HepG2 (cell line): ENCODE measurements at regions not wholly inside any gene's neighbourhood (a gene's known extent, or its start where the extent isn't known, plus 50 kb on each side); places are given as distances from the start of the nearest gene placed in this dataset.

Experiments
- ATAC-seq: fragments of 200-7000 bp; cut with Tn5 transposase; 3 replicates; pipeline ENCODE4 v1.9.1; 2020; ENCODE audit warnings: mild to moderate bottlenecking, moderate library complexity
- BruUV-seq: library from RNA; stranded (reverse); fragments of 400-500 nt; replicated peaks from 2 replicates; lab custom pipeline; 2021; lab: Mats Ljungman, UMichigan
- CTCF ChIA-PET: fragments of 300-600 bp; formaldehyde crosslinking; extraction: SDS; loops from one replicate; lab custom pipeline; 2021; ENCODE audit warnings: low total read pairs, inconsistent platforms, low intra/inter-chr PET ratio; lab: Yijun Ruan, JAX
- POLR2A ChIA-PET: fragments of 350-600 bp; sonication (Branson Sonifier 250); formaldehyde crosslinking; loops from one replicate; lab custom pipeline; 2020; ENCODE audit warnings: antibody characterized with exemption, inconsistent platforms; lab: Yijun Ruan, JAX
- DNase-seq: peaks from one replicate; pipeline ENCODE4 v3.0.0-alpha.2; 2015; ENCODE audit warnings: low spot score
- FAIRE-seq: peaks from 3 replicates; lab custom pipeline; 2011; peaks lifted over from hg19 to GRCh38; lab: Jason Lieb, UNC
- H2AFZ ChIP-seq: one replicate; pipeline ENCODE4 v1.6.1; 2011; ENCODE audit warnings: low read length, inconsistent platforms
- H3K27ac ChIP-seq: fragments of 300-600 bp; 3 replicates; pipeline ENCODE4 v1.8.0; 2011; ENCODE audit warnings: mixed run types, mild to moderate bottlenecking, mixed read lengths, low read length, inconsistent platforms; ENCODE audit not compliant: insufficient read depth; ENCODE audit errors: extremely low read length
- H3K27me3 ChIP-seq, 2 experiments: fragments of 200-600 bp in 1 of 2; 2 replicates in 1 of 2; 3 replicates in 1 of 2; pipeline versions ENCODE4 v1.6.0 to v1.8.0; 2011; ENCODE audit warnings: low read length in 2 of 2, mild to moderate bottlenecking in 2 of 2, moderate library complexity in 2 of 2, inconsistent platforms in 1 of 2; ENCODE audit not compliant: insufficient read depth in 2 of 2, control insufficient read depth in 1 of 2
- H3K36me3 ChIP-seq, 2 experiments: fragments of 200-600 bp in 1 of 2; replicated peaks in 1 of 2; 2 replicates in 1 of 2; 3 replicates in 1 of 2; pipeline versions ENCODE4 v1.5.1 to v1.8.0; 2011; ENCODE audit warnings: low read length in 2 of 2, inconsistent platforms in 1 of 2; ENCODE audit not compliant: insufficient read depth in 2 of 2, control insufficient read depth in 1 of 2
- H3K4me1 ChIP-seq: 2 replicates; pipeline ENCODE4 v1.5.1; 2012; ENCODE audit warnings: low read length, inconsistent platforms; ENCODE audit not compliant: insufficient read depth
- H3K4me2 ChIP-seq: 2 replicates; pipeline ENCODE4 v1.6.0; 2011; ENCODE audit warnings: low read depth, low read length, inconsistent platforms
- H3K4me3 ChIP-seq, 3 experiments: fragments of 200-600 bp in 1 of 3; sonication (generic), shearing (Covaris generic) in 1 of 3; replicated peaks in 1 of 3; 2 replicates each; pipeline ENCODE4 v1.5.1; 2011 to 2016; ENCODE audit warnings: low read length in 3 of 3, inconsistent platforms in 2 of 3, low read depth in 2 of 3, mild to moderate bottlenecking in 2 of 3, control low read depth in 1 of 3, mixed read lengths in 1 of 3; ENCODE audit not compliant: insufficient read depth in 1 of 3
- H3K79me2 ChIP-seq: one replicate; pipeline ENCODE4 v1.6.1; 2011; ENCODE audit warnings: low read length, inconsistent platforms; ENCODE audit not compliant: insufficient read depth
- H3K9ac ChIP-seq: 2 replicates; pipeline ENCODE4 v1.6.0; 2011; ENCODE audit warnings: mild to moderate bottlenecking, low read depth, low read length, inconsistent platforms; ENCODE audit not compliant: insufficient read depth
- H3K9me3 ChIP-seq: 2 replicates; pipeline ENCODE4 v1.5.1; 2012; ENCODE audit warnings: mild to moderate bottlenecking, low read length
- H4K20me1 ChIP-seq: 2 replicates; pipeline ENCODE4 v1.6.0; 2011; ENCODE audit warnings: inconsistent platforms, mild to moderate bottlenecking, low read length, moderate library complexity; ENCODE audit not compliant: insufficient read depth
- AHDC1 ChIP-seq: sonication (generic); formaldehyde crosslinking; IDR thresholded peaks from 2 replicates; pipeline ENCODE4 v1.5.1; 2020; ENCODE audit warnings: mild to moderate bottlenecking, missing genetic modification reagents, borderline replicate concordance
- ARNT ChIP-seq: fragments of 450-650 bp; IDR thresholded peaks from 2 replicates; pipeline ENCODE4 v1.6.1; 2017
- CCDC6 ChIP-seq: sonication (generic); formaldehyde crosslinking; IDR thresholded peaks from 2 replicates; pipeline ENCODE4 v1.8.1; 2022; ENCODE audit warnings: mild to moderate bottlenecking, missing genetic modification reagents, moderate library complexity
- ERF ChIP-seq: IDR thresholded peaks from 2 replicates; pipeline ENCODE4 v1.6.1; 2018; ENCODE audit warnings: missing biosample characterization, missing genetic modification reagents
- GLI4 ChIP-seq: sonication (generic); formaldehyde crosslinking; IDR thresholded peaks from 2 replicates; pipeline ENCODE4 v1.5.1; 2020; ENCODE audit warnings: missing genetic modification reagents, mild to moderate bottlenecking, moderate library complexity, borderline replicate concordance
- HMG20B ChIP-seq: conservative IDR thresholded peaks from 2 replicates; pipeline ENCODE4 v1.6.1; 2016; ENCODE audit warnings: missing genetic modification reagents, missing compliant biosample characterization
- HMGXB4 ChIP-seq, 2 experiments: sonication (generic) in 1 of 2; formaldehyde crosslinking in 1 of 2; IDR thresholded peaks; 2 replicates each; pipeline versions ENCODE4 v1.4.0 to v1.6.1; 2018 to 2020; ENCODE audit warnings: missing genetic modification reagents in 2 of 2, borderline replicate concordance in 1 of 2, low read depth in 1 of 2, mild to moderate bottlenecking in 1 of 2, missing biosample characterization in 1 of 2
- MEF2D ChIP-seq: sonication (generic); formaldehyde crosslinking; IDR thresholded peaks from 2 replicates; pipeline ENCODE4 v1.5.1; 2020; ENCODE audit warnings: mild to moderate bottlenecking, missing genetic modification reagents
- RFXANK ChIP-seq: IDR thresholded peaks from 2 replicates; pipeline ENCODE4 v1.6.1; 2016
- SKI ChIP-seq: fragments of 450-650 bp; IDR thresholded peaks from one replicate; pipeline ENCODE4 v1.6.1; 2018; ENCODE audit warnings: mild to moderate bottlenecking; ENCODE audit not compliant: partially characterized antibody
- SP140L ChIP-seq: sonication (generic); formaldehyde crosslinking; IDR thresholded peaks from 2 replicates; pipeline ENCODE4 v1.4.0; 2020; ENCODE audit warnings: missing genetic modification reagents, borderline replicate concordance
- U2AF2 ChIP-seq: fragments of 200-400 bp; formaldehyde crosslinking; IDR thresholded peaks from 2 replicates; pipeline ENCODE4 v1.6.1; 2017; ENCODE audit warnings: low read depth, mild to moderate bottlenecking, low read length
- ZMAT3 ChIP-seq: sonication (generic); formaldehyde crosslinking; conservative IDR thresholded peaks from 2 replicates; pipeline ENCODE4 v1.7.0; 2021; ENCODE audit warnings: missing genetic modification reagents
- ZNF468 ChIP-seq: sonication (generic); formaldehyde crosslinking; IDR thresholded peaks from 2 replicates; pipeline ENCODE4 v1.8.0; 2022; ENCODE audit warnings: mild to moderate bottlenecking, moderate library complexity, missing genetic modification reagents
- ZNF563 ChIP-seq: sonication (generic); formaldehyde crosslinking; IDR thresholded peaks from 2 replicates; pipeline ENCODE4 v1.8.0; 2022; ENCODE audit warnings: mild to moderate bottlenecking, moderate library complexity, missing genetic modification reagents
- ZNF589 ChIP-seq: sonication (generic); formaldehyde crosslinking; conservative IDR thresholded peaks from 2 replicates; pipeline ENCODE4 v1.8.0; 2022; ENCODE audit warnings: mild to moderate bottlenecking, moderate library complexity, missing genetic modification reagents
- ZNF607 ChIP-seq: sonication (generic); formaldehyde crosslinking; IDR thresholded peaks from 2 replicates; pipeline ENCODE4 v1.5.1; 2020; ENCODE audit warnings: missing genetic modification reagents, mild to moderate bottlenecking, borderline replicate concordance
- WGBS: methylation state at CpG from one replicate; pipeline ENCODE4 v1.1.6; 2017; ENCODE audit warnings: low lambda C conversion rate; 5-methylcytosine and 5-hydroxymethylcytosine counted together
- in situ Hi-C: cut with HindIII; loops from 2 replicates; pipeline ENCODE4 v1.10.0; 2017; ENCODE audit warnings: low pct_unique_long_range_greater_than_20kb; ENCODE audit not compliant: extremely low pct_ligation_motif_present
- intact Hi-C: fragments of 100-400 bp; cut with micrococcal nuclease; formaldehyde crosslinking; loops from one replicate; pipeline ENCODE4 v1.10.0; 2022; ENCODE audit not compliant: unreplicated experiment

GRCh38 chr1:84078842-84079202 lies 65.2 kb upstream of the PRKACB start:
- CTCF ChIA-PET, result no interaction called here
- ATAC-seq (no peak), DNase-seq (no peak), FAIRE-seq (no peak)
- Histone ChIP-seq H3K4me2 (peak overlapping the region; percentile 81), H3K4me1 (peaks cover 26% of the 10 kb centered on the region), H3K4me3 (peak overlapping the region; percentile 89 to 99 (median 92)), H3K9me3 (no peaks in the 10 kb centered on the region), H3K36me3 (no peaks in the 10 kb centered on the region), H3K79me2 (peaks cover 17% of the 10 kb centered on the region), H3K27ac (no peak overlapping the region), H4K20me1 (no peaks in the 10 kb centered on the region), H2AFZ (peak overlapping the region; percentile 57), H3K27me3 (no peaks in the 10 kb centered on the region), H3K9ac (peak overlapping the region; percentile 92)
- intact Hi-C loops (loop anchor here (1.0 to 10.0 kb wide), 5 partner anchors 10 to 493 kb away; partner anchors contain the start of genes CTBS and RPF1), in situ Hi-C loops (no loop called here)
- TF ChIP-seq GLI4 (CRISPR knock-in tag) (no peak), CCDC6 (CRISPR knock-in tag) (no peak), ZNF468 (CRISPR knock-in tag) (no peak), ERF (CRISPR knock-in tag) (no peak), ZNF563 (CRISPR knock-in tag) (no peak), MEF2D (CRISPR knock-in tag) (no peak), HMG20B (CRISPR knock-in tag) (no peak), AHDC1 (CRISPR knock-in tag) (no peak), U2AF2 (no peak), ZMAT3 (CRISPR knock-in tag) (no peak), SP140L (no peak), RFXANK (CRISPR knock-in tag) (no peak), SKI (no peak), ZNF607 (no peak), HMGXB4 (CRISPR knock-in tag; IDR thresholded peaks at IDR 0.05; ENCODE audit: borderline replicate concordance in 1 of 2, low read depth in 1 of 2) (no peak), ZNF589 (CRISPR knock-in tag) (no peak), ARNT (no peak)
- no TSS peak for BruUV-seq
- WGBS, result 49% methylated on average over 5 of the region's 5 CpGs
- POLR2A ChIA-PET, result interaction anchor here (1.5 kb wide), 2 partner anchors 428 to 495 kb away, joined by 4 to 7 read pairs; partner anchors contain the start of genes CTBS, GNG5 and SPATA1
